GM19324 (cell line): ENCODE measurements at regions not wholly inside any gene's neighbourhood (a gene's known extent, or its start where the extent isn't known, plus 50 kb on each side); places are given as distances from the start of the nearest gene placed in this dataset.
"Not testable (repeated sequence)": the region's sequence is repeated elsewhere in the genome, so short reads cannot be mapped to it uniquely, and the experiment has no call there.

Experiments
- ATAC-seq: cut with Tn5 transposase; IDR thresholded peaks from one replicate; pipeline ENCODE4 v1.9.1; 2021; ENCODE audit warnings: mild to moderate bottlenecking, moderate library complexity; ENCODE audit not compliant: unreplicated experiment, low FRiP score

GRCh38 chr15:91356083-91356482, 256.0 kb downstream of the SV2B start:
- no peak for ATAC-seq

GRCh38 chr15:91357011-91357410, 257.0 kb downstream of the SV2B start:
- no peak for ATAC-seq

GRCh38 chr15:91357486-91357885, 257.4 kb downstream of the SV2B start:
- ATAC-seq = no peak

GRCh38 chr15:91358405-91358804, 258.3 kb downstream of the SV2B start:
- ATAC-seq = no peak

- not testable (repeated sequence) for ATAC-seq
Measured at GRCh38 chr15:91361696-91362095, 261.6 kb downstream of the SV2B start.

- no peak for ATAC-seq
Measured at GRCh38 chr15:91366111-91366510, 266.1 kb downstream of the SV2B start.

- no peak for ATAC-seq
Measured at GRCh38 chr15:91368611-91369010, 268.6 kb downstream of the SV2B start.

GRCh38 chr15:91369823-91370222, 269.8 kb downstream of the SV2B start:
- ATAC-seq = no peak

GRCh38 chr15:91371345-91371744, 271.3 kb downstream of the SV2B start:
- not testable (repeated sequence) for ATAC-seq

GRCh38 chr15:91374336-91374735, 274.3 kb downstream of the SV2B start:
- ATAC-seq = no peak

- no peak for ATAC-seq
Measured at GRCh38 chr15:91376038-91376437, 276.0 kb downstream of the SV2B start.

- ATAC-seq = no peak
Measured at GRCh38 chr15:91380114-91380513, 280.1 kb downstream of the SV2B start.

GRCh38 chr15:91383532-91383931, 283.5 kb downstream of the SV2B start:
- no peak for ATAC-seq

- ATAC-seq = no peak
Measured at GRCh38 chr15:91384189-91384730, 284.2 kb downstream of the SV2B start.

GRCh38 chr15:91385311-91385710, 285.3 kb downstream of the SV2B start:
- ATAC-seq = no peak

GRCh38 chr15:91393186-91393585, 293.1 kb downstream of the SV2B start:
- no peak for ATAC-seq

- ATAC-seq = no peak
Measured at GRCh38 chr15:91400481-91400880, 300.4 kb downstream of the SV2B start.

GRCh38 chr15:91407269-91407889, 307.3 kb downstream of the SV2B start:
- no peak for ATAC-seq

- no peak for ATAC-seq
Measured at GRCh38 chr15:91408476-91409076, 308.5 kb downstream of the SV2B start.

GRCh38 chr15:91409387-91409786, 309.3 kb downstream of the SV2B start:
- ATAC-seq = no peak

- ATAC-seq = no peak
Measured at GRCh38 chr15:91411586-91411985, 311.5 kb downstream of the SV2B start.
